ENCODE measurements at regions not wholly inside any gene's neighbourhood (a gene's known extent, or its start where the extent isn't known, plus 50 kb on each side); places are given as distances from the start of the nearest gene placed in this dataset.

DNA sequence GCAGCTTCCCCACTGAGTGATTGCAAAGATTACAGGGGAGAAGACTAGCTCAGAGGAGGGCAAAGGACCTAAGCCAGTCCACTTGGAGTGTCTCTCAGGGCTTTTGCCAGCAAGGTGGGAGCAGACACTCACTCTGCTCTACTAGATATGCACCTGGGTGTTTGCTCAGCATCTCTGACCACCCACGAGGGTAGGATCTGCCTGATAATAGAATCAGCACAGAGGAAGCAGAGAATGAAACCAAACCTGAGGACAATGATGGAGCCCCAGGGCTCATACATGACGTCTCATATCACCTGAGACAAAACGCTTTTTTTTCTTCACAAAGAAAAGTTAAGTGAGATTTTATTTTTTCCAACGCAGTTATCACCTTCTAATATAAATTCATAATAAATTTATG lies 79.4 kb downstream of the RRAGC start:
- Histone ChIP-seq H3K79me2 (ENCODE audit: control insufficient read depth, low read length) (no peaks in the 10 kb centered on the region), H3F3A (ENCODE audit: control insufficient read depth, insufficient read depth) (no peaks in the 10 kb centered on the region), H3K9me3 (ENCODE audit: control insufficient read depth, insufficient read depth, low read length) (no peaks in the 10 kb centered on the region), H3K27me3 (ENCODE audit: control insufficient read depth, low read length) (peaks cover 12% of the 10 kb centered on the region), H4K20me1 (ENCODE audit: control insufficient read depth, insufficient read depth, low read depth, low read length) (no peaks in the 10 kb centered on the region), H3K9me2 (replicated peaks; ENCODE audit: control insufficient read depth, low read length) (no peaks in the 10 kb centered on the region), H3K27ac (ENCODE audit: low read depth, low read length) (no peak overlapping the region), H3K4me2 (ENCODE audit: low read length) (no peak overlapping the region), H3K4me1 (ENCODE audit: control insufficient read depth, low read length) (no peaks in the 10 kb centered on the region), H3K36me3 (ENCODE audit: control insufficient read depth, low read length) (no peaks in the 10 kb centered on the region), H3K4me3 (ENCODE audit: low read length) (no peak overlapping the region)
- TF ChIP-seq CTCF (IDR thresholded peaks at IDR 0.05; ENCODE audit: low read depth, low read length, poor library complexity, severe bottlenecking) = no peak

GRCh38 chr1:38779491-38779890 lies 80.1 kb downstream of the RRAGC start:
- Histone ChIP-seq H3K79me2 (ENCODE audit: control insufficient read depth, low read length) (no peaks in the 10 kb centered on the region), H3K4me3 (ENCODE audit: low read length) (no peak overlapping the region), H3K27ac (ENCODE audit: low read depth, low read length) (no peak overlapping the region), H3K36me3 (ENCODE audit: control insufficient read depth, low read length) (no peaks in the 10 kb centered on the region), H3K9me3 (ENCODE audit: control insufficient read depth, insufficient read depth, low read length) (no peaks in the 10 kb centered on the region), H3K27me3 (ENCODE audit: control insufficient read depth, low read length) (peaks cover 12% of the 10 kb centered on the region), H3K4me1 (ENCODE audit: control insufficient read depth, low read length) (no peaks in the 10 kb centered on the region), H4K20me1 (ENCODE audit: control insufficient read depth, insufficient read depth, low read depth, low read length) (no peaks in the 10 kb centered on the region), H3K4me2 (ENCODE audit: low read length) (no peak overlapping the region), H3K9me2 (replicated peaks; ENCODE audit: control insufficient read depth, low read length) (no peaks in the 10 kb centered on the region), H3F3A (ENCODE audit: control insufficient read depth, insufficient read depth) (no peaks in the 10 kb centered on the region)
- TF ChIP-seq CTCF (IDR thresholded peaks at IDR 0.05; ENCODE audit: low read depth, low read length, poor library complexity, severe bottlenecking) = no peak
- TF ChIP-seq EZH2phosphoT487 (IDR thresholded peaks at IDR 0.05; ENCODE audit: borderline replicate concordance, low read length) = no peak

GRCh38 chr1:38778521-38778920 lies 81.1 kb downstream of the RRAGC start:
- no peaks in the 10 kb centered on the region for H3K9me3 ChIP-seq (ENCODE audit: control insufficient read depth, insufficient read depth, low read length)
- H3K79me2 ChIP-seq (ENCODE audit: control insufficient read depth, low read length) = no peaks in the 10 kb centered on the region
- no peaks in the 10 kb centered on the region for H3F3A ChIP-seq (ENCODE audit: control insufficient read depth, insufficient read depth)
- no peak for TF ChIP-seq EZH2phosphoT487 (IDR thresholded peaks at IDR 0.05; ENCODE audit: borderline replicate concordance, low read length)
- no peak for TF ChIP-seq CTCF (IDR thresholded peaks at IDR 0.05; ENCODE audit: low read depth, low read length, poor library complexity, severe bottlenecking)
- H3K9me2 ChIP-seq (replicated peaks; ENCODE audit: control insufficient read depth, low read length) = no peaks in the 10 kb centered on the region
- no peak overlapping the region for H3K27ac ChIP-seq (ENCODE audit: low read depth, low read length)
- no peak overlapping the region for H3K4me3 ChIP-seq (ENCODE audit: low read length)
- H3K27me3 ChIP-seq (ENCODE audit: control insufficient read depth, low read length) = 0 out of 2 replicates have a peak, but pooled peaks cover 3% of the 10 kb centered on the region
- H3K4me2 ChIP-seq (ENCODE audit: low read length) = no peak overlapping the region
- H3K36me3 ChIP-seq (ENCODE audit: control insufficient read depth, low read length) = no peaks in the 10 kb centered on the region
- no peaks in the 10 kb centered on the region for H3K4me1 ChIP-seq (ENCODE audit: control insufficient read depth, low read length)
- no peaks in the 10 kb centered on the region for H4K20me1 ChIP-seq (ENCODE audit: control insufficient read depth, insufficient read depth, low read depth, low read length)

DNA sequence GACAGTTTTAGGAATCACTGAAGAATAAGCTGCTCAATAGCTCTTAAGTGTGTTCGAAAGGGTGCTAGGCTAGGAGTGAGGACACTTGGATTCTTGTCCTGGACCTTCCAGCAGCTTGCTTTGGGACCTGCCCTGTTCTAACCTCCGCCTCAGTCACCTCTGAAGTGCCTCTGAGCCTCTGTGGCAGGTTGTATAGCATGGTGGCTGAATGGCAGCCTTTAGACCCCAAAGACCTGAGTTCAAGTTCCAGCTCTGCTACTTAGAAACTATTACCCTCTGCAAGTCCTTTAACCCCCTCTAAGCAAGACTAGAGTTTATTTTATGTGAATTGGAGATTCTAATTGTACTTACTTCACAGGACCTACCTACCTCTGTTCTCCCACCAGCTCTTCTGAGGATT lies 81.5 kb downstream of the RRAGC start:
- Histone ChIP-seq H3K9me2 (replicated peaks; ENCODE audit: control insufficient read depth, low read length) (no peaks in the 10 kb centered on the region), H3F3A (ENCODE audit: control insufficient read depth, insufficient read depth) (no peaks in the 10 kb centered on the region), H3K4me3 (ENCODE audit: low read length) (no peak overlapping the region), H3K27me3 (ENCODE audit: control insufficient read depth, low read length) (0 out of 2 replicates have a peak, but pooled peaks cover 3% of the 10 kb centered on the region), H3K36me3 (ENCODE audit: control insufficient read depth, low read length) (no peaks in the 10 kb centered on the region), H4K20me1 (ENCODE audit: control insufficient read depth, insufficient read depth, low read depth, low read length) (no peaks in the 10 kb centered on the region), H3K4me1 (ENCODE audit: control insufficient read depth, low read length) (no peaks in the 10 kb centered on the region), H3K9me3 (ENCODE audit: control insufficient read depth, insufficient read depth, low read length) (no peaks in the 10 kb centered on the region), H3K79me2 (ENCODE audit: control insufficient read depth, low read length) (no peaks in the 10 kb centered on the region), H3K27ac (ENCODE audit: low read depth, low read length) (no peak overlapping the region), H3K4me2 (ENCODE audit: low read length) (no peak overlapping the region)
- TF ChIP-seq CTCF (IDR thresholded peaks at IDR 0.05; ENCODE audit: low read depth, low read length, poor library complexity, severe bottlenecking) = no peak
- no peak for TF ChIP-seq EZH2phosphoT487 (IDR thresholded peaks at IDR 0.05; ENCODE audit: borderline replicate concordance, low read length)

Measured in DOHH2 (cell line).